Endothelial cell of umbilical vein (primary cell): ENCODE measurements at regions not wholly inside any gene's neighbourhood (a gene's known extent, or its start where the extent isn't known, plus 50 kb on each side); places are given as distances from the start of the nearest gene placed in this dataset.

Experiments
- BruUV-seq: library from RNA; stranded (reverse); fragments of 400-500 nt; replicated peaks from 2 replicates; lab custom pipeline; 2021; lab: Mats Ljungman, UMichigan
- CTCF ChIA-PET: fragments of 300-600, 350-600 bp; sonication (Branson Sonifier 250); formaldehyde crosslinking; loops from one replicate; lab custom pipeline; 2021; ENCODE audit warnings: antibody characterized with exemption, inconsistent platforms; lab: Charles Lee
- POLR2A ChIA-PET: fragments of 300-600, 350-600 bp; sonication (Branson Sonifier 250); formaldehyde crosslinking; loops from one replicate; lab custom pipeline; 2021; ENCODE audit warnings: antibody characterized with exemption, inconsistent platforms; lab: Charles Lee
- DNase-seq: peaks from one replicate; pipeline ENCODE4 v3.0.0-alpha.2; 2011; ENCODE audit warnings: low read depth, low spot score
- FAIRE-seq: peaks from 2 replicates; lab custom pipeline; 2011; peaks lifted over from hg19 to GRCh38; lab: Jason Lieb, UNC
- H2AFZ ChIP-seq: 2 replicates; pipeline ENCODE4 v1.6.0; 2012; ENCODE audit warnings: low read depth, low read length, control low read depth, inconsistent platforms
- H3K27ac ChIP-seq: 2 replicates; pipeline ENCODE4 v1.5.1; 2011; ENCODE audit warnings: low read depth, mild to moderate bottlenecking, control low read depth, low read length, moderate library complexity; ENCODE audit not compliant: insufficient read depth
- H3K27me3 ChIP-seq, 2 experiments: 2 replicates each; pipeline versions ENCODE4 v1.6.0 to v1.6.1; 2011; ENCODE audit warnings: low read length in 2 of 2, mixed read lengths in 1 of 2; ENCODE audit not compliant: control insufficient read depth in 2 of 2, insufficient read depth in 2 of 2
- H3K36me3 ChIP-seq, 2 experiments: 2 replicates in 1 of 2; 3 replicates in 1 of 2; pipeline ENCODE4 v1.5.1; 2011; ENCODE audit warnings: low read length in 2 of 2, mild to moderate bottlenecking in 1 of 2, moderate library complexity in 1 of 2; ENCODE audit not compliant: control insufficient read depth in 2 of 2, insufficient read depth in 2 of 2; ENCODE audit errors: extremely low read depth in 1 of 2
- H3K4me1 ChIP-seq: 3 replicates; pipeline ENCODE4 v1.5.1; 2011; ENCODE audit warnings: mild to moderate bottlenecking, low read length; ENCODE audit not compliant: control insufficient read depth, insufficient read depth; ENCODE audit errors: extremely low read depth
- H3K4me2 ChIP-seq: 2 replicates; pipeline ENCODE4 v1.6.1; 2011; ENCODE audit warnings: low read length, control low read depth, mixed read lengths; ENCODE audit not compliant: insufficient read depth
- H3K4me3 ChIP-seq, 3 experiments: fragments of 200-600 bp in 1 of 3; sonication (generic), shearing (Covaris generic) in 1 of 3; replicated peaks in 1 of 3; 2 replicates each; pipeline ENCODE4 v1.5.1; 2011 to 2016; ENCODE audit warnings: control low read depth in 3 of 3, low read length in 3 of 3, mild to moderate bottlenecking in 2 of 3, inconsistent platforms in 1 of 3, low read depth in 1 of 3, moderate library complexity in 1 of 3; ENCODE audit not compliant: insufficient read depth in 1 of 3
- H3K79me2 ChIP-seq: 2 replicates; pipeline ENCODE4 v1.6.0; 2012; ENCODE audit warnings: low read length, inconsistent platforms; ENCODE audit not compliant: control insufficient read depth, insufficient read depth
- H3K9ac ChIP-seq: replicated peaks from 2 replicates; pipeline ENCODE3; 2011; ENCODE audit warnings: low read length, control low read depth; ENCODE audit not compliant: insufficient read depth; ENCODE audit errors: extremely low read depth
- H3K9me1 ChIP-seq: replicated peaks from 3 replicates; pipeline ENCODE4 v1.6.0; 2011; ENCODE audit warnings: mild to moderate bottlenecking, low read length; ENCODE audit not compliant: control insufficient read depth, insufficient read depth; ENCODE audit errors: extremely low read depth
- H3K9me3 ChIP-seq: replicated peaks from 2 replicates; pipeline ENCODE4 v1.5.1; 2012; ENCODE audit warnings: low read length, inconsistent platforms; ENCODE audit not compliant: control insufficient read depth, insufficient read depth
- H4K20me1 ChIP-seq: replicated peaks from 2 replicates; pipeline ENCODE3; 2011; ENCODE audit warnings: mild to moderate bottlenecking, low read length; ENCODE audit not compliant: control insufficient read depth, insufficient read depth; ENCODE audit errors: extremely low read depth
- EZH2 ChIP-seq: IDR thresholded peaks from 2 replicates; pipeline ENCODE4 v1.6.1; 2012; ENCODE audit warnings: borderline replicate concordance, low read depth, mild to moderate bottlenecking, moderate library complexity, low read length, inconsistent platforms; ENCODE audit not compliant: severe bottlenecking
- FOS ChIP-seq: IDR thresholded peaks from 2 replicates; pipeline ENCODE4 v1.6.1; 2011; ENCODE audit warnings: mild to moderate bottlenecking, low read length, moderate library complexity, borderline replicate concordance; ENCODE audit not compliant: insufficient read depth
- GATA2 ChIP-seq: IDR thresholded peaks from 2 replicates; pipeline ENCODE4 v1.7.0; 2011; ENCODE audit warnings: low read depth, mild to moderate bottlenecking, moderate library complexity, mixed read lengths, low read length; ENCODE audit not compliant: insufficient read length, insufficient read depth
- JUN ChIP-seq: IDR thresholded peaks from 2 replicates; pipeline ENCODE4 v1.6.1; 2011; ENCODE audit warnings: borderline replicate concordance, low read depth; ENCODE audit not compliant: insufficient read length, insufficient read depth
- MYC ChIP-seq: IDR thresholded peaks from one replicate; pipeline ENCODE4 v1.6.1; 2011; ENCODE audit warnings: mild to moderate bottlenecking, low read depth, low read length
- POLR2A ChIP-seq: IDR thresholded peaks from 2 replicates; pipeline ENCODE4 v1.6.1; 2012; ENCODE audit warnings: low read depth, mild to moderate bottlenecking, control low read depth, low read length
- POLR2AphosphoS5 ChIP-seq: IDR thresholded peaks from 2 replicates; pipeline ENCODE4 v1.6.1; 2012; ENCODE audit warnings: low read depth, mild to moderate bottlenecking, control low read depth, low read length, moderate library complexity; ENCODE audit not compliant: insufficient read depth
- dilution Hi-C: fragments of 300-500 bp; cut with MboI; formaldehyde crosslinking; loops from one replicate; pipeline ENCODE4 v1.15.0; 2019; ENCODE audit warnings: low sequenced_read_pairs; ENCODE audit not compliant: extremely low pct_ligation_motif_present
- intact Hi-C: fragments of 100-400 bp; cut with micrococcal nuclease; formaldehyde crosslinking; loops from one replicate; pipeline ENCODE4 v1.10.0; 2022
- TF ChIP-seq, protein P1 (sequence below): IDR thresholded peaks from 2 replicates; pipeline ENCODE4 v1.6.1; 2011; ENCODE audit not compliant: insufficient read depth, insufficient read length
- TF ChIP-seq, protein P2 (sequence below), 2 donors: IDR thresholded peaks; 1 replicate in 1 of 2; 2 replicates in 1 of 2; pipeline ENCODE4 v1.5.1; 2011; ENCODE audit warnings: low read length in 2 of 2, mild to moderate bottlenecking in 2 of 2, moderate library complexity in 2 of 2, control low read depth in 1 of 2, inconsistent platforms in 1 of 2, low read depth in 1 of 2; ENCODE audit not compliant: insufficient read depth in 1 of 2; ENCODE audit errors: extremely low read depth in 1 of 2

DNA sequence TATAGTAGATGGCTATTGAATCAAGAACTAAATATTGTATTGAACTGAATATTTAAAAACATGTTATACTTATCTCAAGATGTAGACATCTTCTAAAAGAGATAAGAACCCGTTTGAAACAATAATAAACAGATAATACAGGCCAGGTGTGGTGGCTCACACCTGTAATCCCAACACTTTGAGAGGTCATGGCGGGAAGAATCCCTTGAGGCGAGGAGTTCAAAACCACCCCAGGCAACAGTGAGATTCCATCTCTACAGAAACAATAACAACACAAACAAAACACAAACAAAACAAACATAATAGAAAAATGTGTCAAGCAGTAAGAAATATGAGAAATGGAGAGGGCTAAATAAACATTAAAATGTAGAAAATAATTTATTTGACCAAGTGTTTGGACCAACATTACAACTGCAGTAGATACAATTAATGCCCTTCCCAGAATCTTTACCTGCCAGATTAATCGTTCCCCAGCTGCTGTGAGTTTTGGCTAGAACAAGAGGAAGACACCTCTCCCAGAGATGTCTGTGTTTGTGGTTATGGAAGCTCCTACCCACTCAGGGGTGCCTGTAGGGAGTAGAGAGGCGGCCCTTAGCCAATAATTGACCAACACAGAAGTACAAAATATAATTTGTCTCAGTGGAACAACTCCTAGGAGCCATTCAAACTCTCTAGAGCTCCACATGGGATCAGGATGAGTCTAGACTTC lies 111.9 kb upstream of the AGTR1 start:
- TF ChIP-seq, protein P1, sequence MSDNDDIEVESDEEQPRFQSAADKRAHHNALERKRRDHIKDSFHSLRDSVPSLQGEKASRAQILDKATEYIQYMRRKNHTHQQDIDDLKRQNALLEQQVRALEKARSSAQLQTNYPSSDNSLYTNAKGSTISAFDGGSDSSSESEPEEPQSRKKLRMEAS: no peak
- TF ChIP-seq POLR2AphosphoS5 (no peak), FOS (no peak), GATA2 (no peak), EZH2 (no peak), MYC (no peak), JUN (no peak), POLR2A (no peak)
- TF ChIP-seq, protein P2, sequence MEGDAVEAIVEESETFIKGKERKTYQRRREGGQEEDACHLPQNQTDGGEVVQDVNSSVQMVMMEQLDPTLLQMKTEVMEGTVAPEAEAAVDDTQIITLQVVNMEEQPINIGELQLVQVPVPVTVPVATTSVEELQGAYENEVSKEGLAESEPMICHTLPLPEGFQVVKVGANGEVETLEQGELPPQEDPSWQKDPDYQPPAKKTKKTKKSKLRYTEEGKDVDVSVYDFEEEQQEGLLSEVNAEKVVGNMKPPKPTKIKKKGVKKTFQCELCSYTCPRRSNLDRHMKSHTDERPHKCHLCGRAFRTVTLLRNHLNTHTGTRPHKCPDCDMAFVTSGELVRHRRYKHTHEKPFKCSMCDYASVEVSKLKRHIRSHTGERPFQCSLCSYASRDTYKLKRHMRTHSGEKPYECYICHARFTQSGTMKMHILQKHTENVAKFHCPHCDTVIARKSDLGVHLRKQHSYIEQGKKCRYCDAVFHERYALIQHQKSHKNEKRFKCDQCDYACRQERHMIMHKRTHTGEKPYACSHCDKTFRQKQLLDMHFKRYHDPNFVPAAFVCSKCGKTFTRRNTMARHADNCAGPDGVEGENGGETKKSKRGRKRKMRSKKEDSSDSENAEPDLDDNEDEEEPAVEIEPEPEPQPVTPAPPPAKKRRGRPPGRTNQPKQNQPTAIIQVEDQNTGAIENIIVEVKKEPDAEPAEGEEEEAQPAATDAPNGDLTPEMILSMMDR (IDR thresholded peaks at IDR 0.05; ENCODE audit: extremely low read depth in 1 of 2, insufficient read depth in 1 of 2, low read depth in 1 of 2, low read length in 2 of 2): no peak
- intact Hi-C loops (no loop called here), dilution Hi-C loops (no loop called here)
- no peak overlapping the region for H3K9ac ChIP-seq
- no peaks in the 10 kb centered on the region for H3K4me1 ChIP-seq
- POLR2A ChIA-PET: no interaction called here
- H3K27ac ChIP-seq: no peak overlapping the region
- H4K20me1 ChIP-seq: no peaks in the 10 kb centered on the region
- CTCF ChIA-PET: no interaction called here
- DNase-seq (no peak), FAIRE-seq (no peak)
- H2AFZ ChIP-seq: no peak overlapping the region
- no peaks in the 10 kb centered on the region for H3K36me3 ChIP-seq
- no peaks in the 10 kb centered on the region for H3K9me3 ChIP-seq
- no TSS peak for BruUV-seq
- H3K9me1 ChIP-seq: no peaks in the 10 kb centered on the region
- no peaks in the 10 kb centered on the region for H3K27me3 ChIP-seq
- no peak overlapping the region for H3K4me2 ChIP-seq
- H3K4me3 ChIP-seq: no peak overlapping the region
- no peaks in the 10 kb centered on the region for H3K79me2 ChIP-seq
